Panc1 (cell line): ENCODE measurements at regions not wholly inside any gene's neighbourhood (a gene's known extent, or its start where the extent isn't known, plus 50 kb on each side); places are given as distances from the start of the nearest gene placed in this dataset.

Experiments
- ATAC-seq: fragments of 200-7000 bp; cut with Tn5 transposase; 2 replicates; pipeline ENCODE4 v1.9.1; 2020; ENCODE audit warnings: mild to moderate bottlenecking, moderate library complexity
- BruUV-seq: library from RNA; stranded (reverse); fragments of 400-500 nt; replicated peaks from 2 replicates; lab custom pipeline; 2021; lab: Mats Ljungman, UMichigan
- CTCF ChIA-PET: fragments of 300-600 bp; sonication (Branson Sonifier 250); formaldehyde crosslinking; loops from one replicate; lab custom pipeline; 2022; ENCODE audit warnings: antibody characterized with exemption; lab: Charles Lee
- POLR2A ChIA-PET: fragments of 300-600 bp; sonication (Branson Sonifier 250); formaldehyde crosslinking; loops from one replicate; lab custom pipeline; 2022; ENCODE audit warnings: antibody characterized with exemption; lab: Charles Lee
- DNase-seq: peaks from one replicate; pipeline ENCODE4 v3.0.0-alpha.2; 2010; ENCODE audit warnings: low read depth, low spot score
- H3K27ac ChIP-seq: 2 replicates; pipeline ENCODE4 v1.5.1; 2011; ENCODE audit warnings: mild to moderate bottlenecking, low read length, inconsistent platforms
- H3K27me3 ChIP-seq: fragments of 200-500 bp; sonication (Bioruptor generic); 2 replicates; pipeline ENCODE4 v1.6.0; 2014; ENCODE audit warnings: low read length, inconsistent platforms; ENCODE audit not compliant: control insufficient read depth, insufficient read depth
- H3K36me3 ChIP-seq: fragments of 200-500 bp; sonication (Bioruptor generic); 2 replicates; pipeline ENCODE4 v1.5.1; 2014; ENCODE audit warnings: inconsistent platforms, mild to moderate bottlenecking, low read length, moderate library complexity; ENCODE audit not compliant: control insufficient read depth, insufficient read depth
- H3K4me1 ChIP-seq: 2 replicates; pipeline ENCODE4 v1.5.1; 2011; ENCODE audit warnings: inconsistent platforms, mild to moderate bottlenecking, low read length, moderate library complexity; ENCODE audit not compliant: control insufficient read depth, insufficient read depth
- H3K4me3 ChIP-seq, 2 experiments: 2 replicates each; pipeline ENCODE4 v1.5.1; 2011 to 2012; ENCODE audit warnings: low read depth in 2 of 2, low read length in 2 of 2, mild to moderate bottlenecking in 2 of 2, inconsistent platforms in 1 of 2, moderate library complexity in 1 of 2
- H3K9me3 ChIP-seq: fragments of 200-500 bp; sonication (Bioruptor generic); 2 replicates; pipeline ENCODE4 v1.5.1; 2014; ENCODE audit warnings: low read depth, mild to moderate bottlenecking, inconsistent platforms, low read length, moderate library complexity; ENCODE audit not compliant: control insufficient read depth, insufficient read depth
- POLR2AphosphoS5 ChIP-seq: IDR thresholded peaks from 2 replicates; pipeline ENCODE4 v1.6.1; 2012; ENCODE audit warnings: mild to moderate bottlenecking, low read depth, low read length, moderate library complexity
- SIN3A ChIP-seq: IDR thresholded peaks from 2 replicates; pipeline ENCODE4 v1.6.1; 2012; ENCODE audit warnings: low read depth, mild to moderate bottlenecking, low read length, moderate library complexity, borderline replicate concordance; ENCODE audit not compliant: insufficient read depth
- TCF7L2 ChIP-seq: IDR thresholded peaks from 2 replicates; pipeline ENCODE4 v1.6.1; 2011; ENCODE audit warnings: mild to moderate bottlenecking, low read depth, low read length, inconsistent platforms
- in situ Hi-C: cut with HindIII; loops from 2 replicates; pipeline ENCODE4 v1.10.0; 2016; ENCODE audit warnings: low sequenced_read_pairs, low pct_unique_long_range_greater_than_20kb
- intact Hi-C: fragments of 100-400 bp; cut with micrococcal nuclease; formaldehyde crosslinking; loops from one replicate; pipeline ENCODE4 v1.10.0; 2022; ENCODE audit not compliant: unreplicated experiment
- TF ChIP-seq, protein P1 (sequence below): fragments of 450-650 bp; IDR thresholded peaks from 2 replicates; pipeline ENCODE4 v1.5.1; 2017; ENCODE audit warnings: mild to moderate bottlenecking
- TF ChIP-seq, protein P2 (sequence below), 2 experiments: IDR thresholded peaks; 2 replicates each; pipeline ENCODE4 v1.6.1; 2011 to 2012; ENCODE audit warnings: low read depth in 2 of 2, control low read depth in 1 of 2, low read length in 1 of 2, mild to moderate bottlenecking in 1 of 2, moderate library complexity in 1 of 2; ENCODE audit not compliant: insufficient read depth in 1 of 2

DNA sequence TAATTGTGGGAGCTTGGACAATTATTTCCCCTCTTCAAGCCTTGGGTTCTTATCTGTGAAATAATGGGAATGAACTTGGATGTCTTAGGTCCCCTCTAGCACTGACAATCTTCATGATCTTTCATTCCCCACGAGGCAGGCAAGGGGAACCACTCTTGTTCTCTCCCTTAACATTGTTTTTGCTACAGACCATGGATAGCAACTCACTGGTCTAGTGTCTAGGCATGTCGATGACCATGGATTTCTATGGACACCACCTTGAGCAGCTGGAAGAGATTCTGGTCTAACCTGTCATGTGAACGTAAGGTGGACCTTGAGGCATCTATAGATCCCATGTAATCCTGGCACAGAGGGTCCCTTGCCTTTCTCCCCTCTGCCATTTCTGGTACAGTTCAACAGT lies 104.1 kb upstream of the DHX15 start:
- no peaks in the 10 kb centered on the region for H3K36me3 ChIP-seq
- no peak overlapping the region for H3K4me3 ChIP-seq
- no peaks in the 10 kb centered on the region for H3K9me3 ChIP-seq
- no TSS peak for BruUV-seq
- CTCF ChIA-PET, result no interaction called here
- no peaks in the 10 kb centered on the region for H3K4me1 ChIP-seq
- in situ Hi-C loops (no loop called here), intact Hi-C loops (no loop called here)
- no peak for DNase-seq
- no peak for ATAC-seq
- no peaks in the 10 kb centered on the region for H3K27me3 ChIP-seq
- H3K27ac ChIP-seq, result no peak overlapping the region
- TF ChIP-seq, protein P1, sequence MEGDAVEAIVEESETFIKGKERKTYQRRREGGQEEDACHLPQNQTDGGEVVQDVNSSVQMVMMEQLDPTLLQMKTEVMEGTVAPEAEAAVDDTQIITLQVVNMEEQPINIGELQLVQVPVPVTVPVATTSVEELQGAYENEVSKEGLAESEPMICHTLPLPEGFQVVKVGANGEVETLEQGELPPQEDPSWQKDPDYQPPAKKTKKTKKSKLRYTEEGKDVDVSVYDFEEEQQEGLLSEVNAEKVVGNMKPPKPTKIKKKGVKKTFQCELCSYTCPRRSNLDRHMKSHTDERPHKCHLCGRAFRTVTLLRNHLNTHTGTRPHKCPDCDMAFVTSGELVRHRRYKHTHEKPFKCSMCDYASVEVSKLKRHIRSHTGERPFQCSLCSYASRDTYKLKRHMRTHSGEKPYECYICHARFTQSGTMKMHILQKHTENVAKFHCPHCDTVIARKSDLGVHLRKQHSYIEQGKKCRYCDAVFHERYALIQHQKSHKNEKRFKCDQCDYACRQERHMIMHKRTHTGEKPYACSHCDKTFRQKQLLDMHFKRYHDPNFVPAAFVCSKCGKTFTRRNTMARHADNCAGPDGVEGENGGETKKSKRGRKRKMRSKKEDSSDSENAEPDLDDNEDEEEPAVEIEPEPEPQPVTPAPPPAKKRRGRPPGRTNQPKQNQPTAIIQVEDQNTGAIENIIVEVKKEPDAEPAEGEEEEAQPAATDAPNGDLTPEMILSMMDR, result no peak
- TF ChIP-seq SIN3A (no peak), TCF7L2 (no peak), POLR2AphosphoS5 (no peak)
- TF ChIP-seq, protein P2, sequence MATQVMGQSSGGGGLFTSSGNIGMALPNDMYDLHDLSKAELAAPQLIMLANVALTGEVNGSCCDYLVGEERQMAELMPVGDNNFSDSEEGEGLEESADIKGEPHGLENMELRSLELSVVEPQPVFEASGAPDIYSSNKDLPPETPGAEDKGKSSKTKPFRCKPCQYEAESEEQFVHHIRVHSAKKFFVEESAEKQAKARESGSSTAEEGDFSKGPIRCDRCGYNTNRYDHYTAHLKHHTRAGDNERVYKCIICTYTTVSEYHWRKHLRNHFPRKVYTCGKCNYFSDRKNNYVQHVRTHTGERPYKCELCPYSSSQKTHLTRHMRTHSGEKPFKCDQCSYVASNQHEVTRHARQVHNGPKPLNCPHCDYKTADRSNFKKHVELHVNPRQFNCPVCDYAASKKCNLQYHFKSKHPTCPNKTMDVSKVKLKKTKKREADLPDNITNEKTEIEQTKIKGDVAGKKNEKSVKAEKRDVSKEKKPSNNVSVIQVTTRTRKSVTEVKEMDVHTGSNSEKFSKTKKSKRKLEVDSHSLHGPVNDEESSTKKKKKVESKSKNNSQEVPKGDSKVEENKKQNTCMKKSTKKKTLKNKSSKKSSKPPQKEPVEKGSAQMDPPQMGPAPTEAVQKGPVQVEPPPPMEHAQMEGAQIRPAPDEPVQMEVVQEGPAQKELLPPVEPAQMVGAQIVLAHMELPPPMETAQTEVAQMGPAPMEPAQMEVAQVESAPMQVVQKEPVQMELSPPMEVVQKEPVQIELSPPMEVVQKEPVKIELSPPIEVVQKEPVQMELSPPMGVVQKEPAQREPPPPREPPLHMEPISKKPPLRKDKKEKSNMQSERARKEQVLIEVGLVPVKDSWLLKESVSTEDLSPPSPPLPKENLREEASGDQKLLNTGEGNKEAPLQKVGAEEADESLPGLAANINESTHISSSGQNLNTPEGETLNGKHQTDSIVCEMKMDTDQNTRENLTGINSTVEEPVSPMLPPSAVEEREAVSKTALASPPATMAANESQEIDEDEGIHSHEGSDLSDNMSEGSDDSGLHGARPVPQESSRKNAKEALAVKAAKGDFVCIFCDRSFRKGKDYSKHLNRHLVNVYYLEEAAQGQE (IDR thresholded peaks at IDR 0.05; ENCODE audit: insufficient read depth in 1 of 2, low read depth in 2 of 2, low read length in 1 of 2), result no peak
- POLR2A ChIA-PET, result no interaction called here

DNA sequence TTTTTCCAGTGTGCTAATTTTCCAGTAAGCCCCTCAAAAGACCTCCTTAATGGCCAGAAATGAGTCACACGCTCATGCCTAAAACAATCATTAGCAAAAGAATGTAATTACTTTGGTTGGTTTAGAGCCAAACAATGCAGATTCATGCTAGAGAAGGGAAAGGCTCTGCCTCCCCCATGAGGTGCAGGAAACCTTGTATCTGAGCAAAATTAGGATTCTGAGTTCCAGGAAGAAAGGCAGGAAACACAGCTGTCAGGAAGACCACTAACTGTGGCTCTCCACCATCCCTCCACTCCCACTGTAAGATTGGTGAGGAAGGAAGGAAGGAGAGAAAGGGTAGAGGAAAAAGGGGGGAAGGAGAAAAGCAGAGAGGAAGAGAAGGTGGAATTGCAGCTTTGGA lies 104.9 kb upstream of the DHX15 start:
- POLR2A ChIA-PET, result no interaction called here

More for the DNA sequence above, 104.9 kb upstream of the DHX15 start:
- ATAC-seq (no peak), DNase-seq (no peak)
- CTCF ChIA-PET, result no interaction called here
- TF ChIP-seq, protein P2 (IDR thresholded peaks at IDR 0.05; ENCODE audit: insufficient read depth in 1 of 2, low read depth in 2 of 2, low read length in 1 of 2), result no peak
- TF ChIP-seq POLR2AphosphoS5, result no peak
- no peak for TF ChIP-seq TCF7L2
- TF ChIP-seq, protein P1, result no peak
- TF ChIP-seq SIN3A, result no peak
- in situ Hi-C loops (no loop called here), intact Hi-C loops (no loop called here)
- H3K9me3 ChIP-seq, result no peaks in the 10 kb centered on the region
- no TSS peak for BruUV-seq
- no peak overlapping the region for H3K4me3 ChIP-seq
- H3K27ac ChIP-seq, result no peak overlapping the region
- no peaks in the 10 kb centered on the region for H3K27me3 ChIP-seq
- H3K4me1 ChIP-seq, result no peaks in the 10 kb centered on the region
- no peaks in the 10 kb centered on the region for H3K36me3 ChIP-seq
